Activated CD4-positive, alpha-beta T cell treated with anti-CD3 and anti-CD28 coated beads for 36 hours (primary cell): ENCODE measurements at regions not wholly inside any gene's neighbourhood (a gene's known extent, or its start where the extent isn't known, plus 50 kb on each side); places are given as distances from the start of the nearest gene placed in this dataset.

Source experiments
- ATAC-seq: fragments of 200-7000 bp; cut with Tn5 transposase; one replicate; pipeline ENCODE4 v1.10.0; 2021; ENCODE audit warnings: mild to moderate bottlenecking, moderate library complexity
- CTCF ChIA-PET: fragments of 350-600 bp; sonication (Branson Sonifier 250); formaldehyde crosslinking; loops from one replicate; lab custom pipeline; 2021; ENCODE audit warnings: antibody characterized with exemption; lab: Charles Lee
- POLR2A ChIA-PET: fragments of 350-600 bp; sonication (Branson Sonifier 250); formaldehyde crosslinking; loops from one replicate; lab custom pipeline; 2021; ENCODE audit warnings: antibody characterized with exemption, inconsistent platforms; lab: Charles Lee
- DNase-seq: peaks from one replicate; pipeline ENCODE4 v3.0.0-alpha.2; 2020
- H3K27ac Mint-ChIP-seq: one replicate; pipeline ENCODE4 v1.8.0; 2021; ENCODE audit warnings: mixed read lengths
- H3K27me3 Mint-ChIP-seq: one replicate; pipeline ENCODE4 v1.8.0; 2021; ENCODE audit warnings: mixed read lengths
- H3K36me3 Mint-ChIP-seq: one replicate; pipeline ENCODE4 v1.8.0; 2021; ENCODE audit warnings: low read depth, mixed read lengths
- H3K4me1 Mint-ChIP-seq: one replicate; pipeline ENCODE4 v1.8.0; 2021; ENCODE audit warnings: mixed read lengths
- H3K4me3 Mint-ChIP-seq: one replicate; pipeline ENCODE4 v1.8.0; 2021; ENCODE audit warnings: mild to moderate bottlenecking, moderate library complexity, mixed read lengths
- H3K9me3 Mint-ChIP-seq: one replicate; pipeline ENCODE4 v1.8.0; 2021; ENCODE audit warnings: low read depth, mixed read lengths
- intact Hi-C, 2 experiments: fragments of 100-400 bp; cut with DNase I in 1 of 2; cut with micrococcal nuclease in 1 of 2; formaldehyde crosslinking; loops; one replicate each; pipeline versions ENCODE4 v1.14.2 to v1.15.1; 2022 to 2024; cut with DNase I, micrococcal nuclease

DNA sequence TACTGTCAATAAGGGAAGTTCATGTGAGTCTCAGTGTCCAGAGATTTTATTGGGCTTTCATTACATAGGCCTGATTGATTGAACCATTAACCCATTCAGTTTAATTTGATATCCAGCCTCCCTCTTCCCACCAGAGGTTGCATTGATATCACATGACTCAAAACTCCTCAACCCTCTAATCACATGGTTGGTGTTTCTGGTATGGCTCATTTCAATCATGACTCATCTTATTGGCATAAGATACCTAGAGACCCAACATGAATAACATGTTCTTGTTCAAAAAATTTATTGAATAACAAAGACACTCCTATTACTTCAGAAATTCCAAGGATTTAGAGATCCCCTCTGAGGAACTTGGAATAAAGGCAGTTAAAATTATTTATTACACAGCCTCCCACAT, 982.2 kb downstream of the TLE1 start:
- H3K9me3 Mint-ChIP-seq = peaks cover 15% of the 10 kb centered on the region
- ATAC-seq (no peak), DNase-seq (no peak)
- intact Hi-C loops = no loop called here
- ChIA-PET CTCF (no interaction called here), POLR2A (no interaction called here)
- H3K36me3 Mint-ChIP-seq = no peaks in the 10 kb centered on the region
- no peaks in the 10 kb centered on the region for H3K27me3 Mint-ChIP-seq
- no peak overlapping the region for H3K27ac Mint-ChIP-seq
- no peak overlapping the region for H3K4me3 Mint-ChIP-seq
- H3K4me1 Mint-ChIP-seq = no peaks in the 10 kb centered on the region

DNA sequence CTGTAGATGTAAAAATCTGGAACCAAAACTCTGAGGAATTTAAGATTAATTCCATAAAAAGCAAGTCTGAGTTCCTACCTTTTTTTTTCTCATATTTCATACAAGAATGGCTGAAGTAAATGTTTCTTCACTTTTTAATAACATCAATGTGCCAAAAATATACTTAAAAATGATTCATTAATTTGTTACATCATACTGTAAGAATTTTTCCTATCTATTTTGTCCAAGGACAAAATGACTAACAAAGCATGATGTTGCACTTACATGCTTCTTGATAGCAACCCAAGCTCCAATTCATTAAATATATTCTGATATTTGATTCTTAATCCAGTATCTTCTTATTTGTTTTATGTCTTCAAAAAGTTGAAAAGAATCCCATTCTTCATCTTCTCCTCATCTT, 988.3 kb downstream of the TLE1 start:
- no peak for DNase-seq
- H3K9me3 Mint-ChIP-seq = peaks cover 6% of the 10 kb centered on the region
- no peak overlapping the region for H3K4me3 Mint-ChIP-seq
- no peaks in the 10 kb centered on the region for H3K4me1 Mint-ChIP-seq
- no peak overlapping the region for H3K27ac Mint-ChIP-seq
- POLR2A ChIA-PET = no interaction called here
- H3K36me3 Mint-ChIP-seq = no peaks in the 10 kb centered on the region
- CTCF ChIA-PET = no interaction called here
- intact Hi-C loops = no loop called here
- ATAC-seq = no peak
- H3K27me3 Mint-ChIP-seq = no peaks in the 10 kb centered on the region

DNA sequence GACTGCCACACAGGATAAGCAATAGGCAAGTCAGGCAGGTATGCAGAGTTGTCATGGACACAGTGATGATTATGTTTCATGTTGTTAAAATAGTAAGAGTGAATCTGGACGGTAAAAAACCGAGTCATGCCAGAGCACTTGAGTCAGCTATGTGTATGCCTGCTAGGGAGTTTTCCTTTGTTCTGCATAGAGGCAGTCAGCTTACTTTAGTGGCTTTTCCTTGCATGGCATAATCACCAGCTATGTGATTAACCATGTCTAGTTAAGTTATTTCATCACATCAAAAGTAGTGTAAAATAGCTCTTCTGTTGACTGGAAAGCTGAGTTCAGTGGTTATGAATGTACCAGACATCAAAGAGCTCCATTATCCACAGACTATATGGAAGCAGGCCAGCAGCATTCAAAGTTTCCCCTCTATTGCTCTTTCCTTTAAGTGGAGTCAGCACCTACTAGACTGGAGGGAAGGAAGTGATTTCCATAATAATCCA, 989.8 kb downstream of the TLE1 start:
- H3K36me3 Mint-ChIP-seq = no peaks in the 10 kb centered on the region
- no peak for ATAC-seq

DNA sequence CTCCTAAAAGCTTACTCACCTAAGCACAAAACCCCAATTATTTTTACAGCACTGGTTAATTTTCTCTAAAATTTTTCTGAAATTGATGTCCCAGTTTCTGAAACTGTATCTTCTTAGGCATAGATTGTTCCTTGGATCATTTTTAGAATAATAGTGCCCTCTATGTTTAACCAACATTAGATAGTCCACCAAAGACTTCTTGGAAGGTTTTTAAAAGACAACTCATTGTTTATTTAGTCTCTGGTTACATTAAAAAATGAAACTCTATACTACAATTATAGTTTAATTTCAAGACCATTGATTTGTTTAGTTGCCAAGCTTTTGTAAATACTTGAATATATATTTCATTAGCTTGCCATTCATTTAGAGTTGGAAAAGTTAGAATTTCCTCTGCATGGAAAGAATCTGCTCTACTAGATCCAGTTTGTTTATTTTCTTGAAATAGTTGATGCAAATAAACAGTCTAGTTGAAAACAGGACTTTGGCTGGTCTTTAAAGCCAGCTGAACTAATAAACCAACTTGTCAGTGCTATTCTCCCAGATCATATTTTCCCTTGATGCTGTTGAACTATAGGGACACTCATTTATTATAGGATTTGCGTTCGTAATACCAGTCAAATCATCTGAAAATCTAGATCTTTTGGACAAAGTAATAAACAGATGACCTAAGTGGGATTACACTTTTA, 990.5 kb downstream of the TLE1 start:
- H3K36me3 Mint-ChIP-seq = no peaks in the 10 kb centered on the region
- peaks cover 2% of the 10 kb centered on the region for H3K9me3 Mint-ChIP-seq
- DNase-seq = no peak
- CTCF ChIA-PET = no interaction called here
- no peak overlapping the region for H3K4me3 Mint-ChIP-seq
- ATAC-seq = no peak
- POLR2A ChIA-PET = no interaction called here
- no peak overlapping the region for H3K27ac Mint-ChIP-seq
- H3K27me3 Mint-ChIP-seq = no peaks in the 10 kb centered on the region
- intact Hi-C loops = no loop called here
- no peaks in the 10 kb centered on the region for H3K4me1 Mint-ChIP-seq

More for the DNA sequence above, 989.8 kb downstream of the TLE1 start:
- no peak overlapping the region for H3K4me3 Mint-ChIP-seq
- H3K9me3 Mint-ChIP-seq = peaks cover 2% of the 10 kb centered on the region
- no peaks in the 10 kb centered on the region for H3K4me1 Mint-ChIP-seq
- no peaks in the 10 kb centered on the region for H3K27me3 Mint-ChIP-seq
- CTCF ChIA-PET = no interaction called here
- no peak overlapping the region for H3K27ac Mint-ChIP-seq
- DNase-seq = no peak
- intact Hi-C loops = no loop called here
- POLR2A ChIA-PET = no interaction called here

DNA sequence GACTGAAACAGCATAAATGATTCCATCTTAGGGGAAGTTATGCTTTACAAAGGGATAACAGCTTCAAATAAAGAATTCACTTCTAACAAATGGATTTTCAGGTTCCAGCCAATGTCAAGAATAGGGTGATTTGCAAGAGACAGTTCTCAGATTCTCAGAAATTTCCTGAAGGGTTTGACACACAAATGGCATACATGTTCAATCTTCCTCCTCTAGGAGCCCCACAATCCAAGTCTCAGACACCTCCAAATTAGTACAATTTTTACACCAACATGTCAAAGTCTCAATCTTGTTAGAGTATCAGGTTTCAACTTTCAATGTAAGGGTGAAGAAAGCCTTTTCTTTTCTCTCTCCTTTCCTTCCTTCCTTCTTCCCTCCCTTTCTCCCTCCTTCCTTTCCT, 996.6 kb downstream of the TLE1 start:
- ChIA-PET CTCF (no interaction called here), POLR2A (no interaction called here)
- no peaks in the 10 kb centered on the region for H3K4me1 Mint-ChIP-seq
- H3K27me3 Mint-ChIP-seq = no peaks in the 10 kb centered on the region
- no peaks in the 10 kb centered on the region for H3K9me3 Mint-ChIP-seq
- no peak overlapping the region for H3K27ac Mint-ChIP-seq
- intact Hi-C loops = no loop called here
- H3K4me3 Mint-ChIP-seq = no peak overlapping the region
- ATAC-seq (no peak), DNase-seq (no peak)
- H3K36me3 Mint-ChIP-seq = no peaks in the 10 kb centered on the region

DNA sequence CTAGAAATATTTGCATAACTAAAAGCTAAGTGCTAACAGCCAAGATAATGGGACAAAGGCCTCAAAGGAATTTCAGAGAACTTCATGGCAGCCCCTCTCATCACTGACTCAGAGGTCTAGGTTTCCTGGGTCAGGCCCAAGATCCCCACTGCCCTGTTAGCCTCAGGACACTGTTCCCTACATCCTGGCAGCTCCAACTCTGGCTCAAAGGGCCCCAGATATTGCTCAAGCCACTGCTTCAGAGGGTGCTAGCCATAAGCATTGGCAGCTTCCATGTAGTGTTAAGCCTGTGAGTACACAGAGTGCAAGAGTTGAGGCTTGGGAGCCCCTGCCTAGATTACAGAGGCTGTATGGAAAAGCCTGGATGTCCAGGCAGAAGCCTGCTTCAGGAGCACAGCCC, 998.1 kb downstream of the TLE1 start:
- intact Hi-C loops = no loop called here
- Mint-ChIP-seq H3K36me3 (no peaks in the 10 kb centered on the region), H3K9me3 (no peaks in the 10 kb centered on the region), H3K4me1 (no peaks in the 10 kb centered on the region), H3K4me3 (no peak overlapping the region), H3K27ac (no peak overlapping the region), H3K27me3 (no peaks in the 10 kb centered on the region)
- ATAC-seq (no peak), DNase-seq (no peak)
- ChIA-PET POLR2A (no interaction called here), CTCF (no interaction called here)

DNA sequence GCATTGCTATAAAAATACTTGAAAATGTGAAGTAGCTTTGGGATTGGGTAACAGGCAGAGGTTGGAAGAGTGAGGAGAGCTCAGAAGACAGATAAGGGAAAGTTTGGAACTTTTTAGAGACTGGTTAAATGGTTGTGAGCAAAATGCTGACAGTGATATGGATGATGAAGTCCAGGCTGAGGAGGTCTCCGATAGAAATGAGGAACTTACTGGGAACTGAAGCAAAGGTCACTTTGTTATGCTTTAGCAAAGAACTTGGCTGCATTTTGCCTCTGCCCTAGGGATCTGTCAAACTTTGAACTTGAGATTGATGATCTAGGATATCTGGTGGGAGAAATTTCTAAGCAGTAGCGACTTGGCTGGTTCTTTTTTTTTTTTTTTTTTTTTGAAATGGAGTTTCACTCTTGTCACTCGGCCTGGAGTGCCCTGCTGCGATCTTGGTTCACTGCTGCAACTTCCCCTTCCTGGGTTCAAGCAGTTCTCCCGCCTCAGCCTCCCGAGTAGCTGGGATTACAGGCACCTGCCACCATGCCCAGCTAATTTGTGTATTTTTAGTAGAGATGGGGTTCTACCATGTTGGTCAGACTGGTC, 998.9 kb downstream of the TLE1 start:
- H3K27me3 Mint-ChIP-seq = no peaks in the 10 kb centered on the region
- H3K9me3 Mint-ChIP-seq = no peaks in the 10 kb centered on the region
- intact Hi-C loops = no loop called here
- ATAC-seq = no peak
- H3K4me3 Mint-ChIP-seq = no peak overlapping the region
- POLR2A ChIA-PET = no interaction called here
- CTCF ChIA-PET = no interaction called here
- no peaks in the 10 kb centered on the region for H3K36me3 Mint-ChIP-seq
- H3K4me1 Mint-ChIP-seq = no peaks in the 10 kb centered on the region
- no peak for DNase-seq
- H3K27ac Mint-ChIP-seq = no peak overlapping the region

DNA sequence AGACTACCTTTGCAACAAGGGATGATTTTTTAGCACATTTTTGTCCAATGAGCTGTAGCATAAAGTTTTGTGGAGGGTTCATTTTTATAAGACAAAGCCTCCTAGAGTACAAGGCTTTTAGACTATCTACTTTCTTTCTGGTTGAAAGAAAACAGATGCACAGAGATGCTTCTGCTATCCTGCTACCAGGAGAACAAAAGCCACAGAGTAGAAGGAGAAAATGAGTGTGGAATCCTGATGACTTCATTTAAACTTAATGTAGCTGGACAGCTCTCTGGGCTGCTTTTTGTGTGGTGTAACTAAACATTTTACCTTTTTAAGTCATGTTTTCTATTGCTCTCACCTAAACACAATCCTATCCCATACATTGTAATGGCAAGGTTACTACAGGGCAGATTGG, 1009.4 kb downstream of the TLE1 start:
- Mint-ChIP-seq H3K4me1 (no peaks in the 10 kb centered on the region), H3K27me3 (no peaks in the 10 kb centered on the region), H3K4me3 (no peak overlapping the region), H3K9me3 (peaks cover 2% of the 10 kb centered on the region), H3K27ac (no peak overlapping the region), H3K36me3 (no peaks in the 10 kb centered on the region)
- intact Hi-C loops = no loop called here
- no peak for ATAC-seq
- POLR2A ChIA-PET = no interaction called here
- DNase-seq = no peak
- CTCF ChIA-PET = no interaction called here

DNA sequence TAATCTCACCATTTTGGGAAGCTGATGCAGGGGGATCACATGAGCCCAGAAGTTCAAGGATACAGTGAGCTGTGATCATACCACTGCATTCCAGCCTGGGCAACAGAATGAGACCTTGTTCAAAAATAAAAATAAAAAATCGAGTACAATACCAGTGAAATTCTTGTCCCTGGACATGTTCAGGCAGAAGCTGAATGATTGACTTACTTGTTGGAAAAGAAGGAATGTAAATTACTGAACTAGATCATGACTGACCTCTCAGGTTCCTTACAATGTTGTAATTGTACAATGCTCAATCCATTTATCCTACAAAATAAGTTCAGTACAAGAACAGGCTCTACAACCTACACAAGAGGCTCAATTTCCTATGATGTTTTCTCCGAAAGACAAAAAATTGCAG, 1010.4 kb downstream of the TLE1 start:
- ATAC-seq = no peak
- no peak overlapping the region for H3K27ac Mint-ChIP-seq
- H3K36me3 Mint-ChIP-seq = no peaks in the 10 kb centered on the region
- no peaks in the 10 kb centered on the region for H3K27me3 Mint-ChIP-seq
- no peak overlapping the region for H3K4me3 Mint-ChIP-seq
- ChIA-PET CTCF (no interaction called here), POLR2A (no interaction called here)
- no peak for DNase-seq
- intact Hi-C loops = no loop called here
- H3K4me1 Mint-ChIP-seq = no peaks in the 10 kb centered on the region
- H3K9me3 Mint-ChIP-seq = peaks cover 2% of the 10 kb centered on the region

DNA sequence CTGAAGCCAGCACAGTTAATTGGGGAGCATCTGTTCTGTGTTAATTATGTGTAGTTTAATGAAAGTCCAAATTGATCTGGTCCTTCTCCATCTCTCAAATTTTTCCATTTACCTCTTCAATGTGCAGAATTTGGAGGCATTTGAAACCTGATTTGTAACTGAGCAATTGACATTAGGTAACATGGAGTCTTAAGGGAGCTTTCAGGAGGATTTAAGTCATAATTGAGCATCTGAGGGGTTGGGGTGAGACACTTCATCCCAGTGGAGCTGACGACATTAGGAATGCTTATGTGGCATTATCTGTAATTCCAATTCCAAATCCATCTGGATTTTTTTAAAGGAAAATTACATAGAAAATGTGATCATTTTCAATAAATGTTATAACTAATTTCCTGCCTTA, 1015.9 kb downstream of the TLE1 start:
- Mint-ChIP-seq H3K4me1 (no peaks in the 10 kb centered on the region), H3K27me3 (no peaks in the 10 kb centered on the region), H3K4me3 (no peak overlapping the region), H3K36me3 (no peaks in the 10 kb centered on the region), H3K27ac (no peak overlapping the region), H3K9me3 (peaks cover 2% of the 10 kb centered on the region)
- ATAC-seq (no peak), DNase-seq (no peak)
- CTCF ChIA-PET = no interaction called here
- POLR2A ChIA-PET = no interaction called here
- intact Hi-C loops = no loop called here

DNA sequence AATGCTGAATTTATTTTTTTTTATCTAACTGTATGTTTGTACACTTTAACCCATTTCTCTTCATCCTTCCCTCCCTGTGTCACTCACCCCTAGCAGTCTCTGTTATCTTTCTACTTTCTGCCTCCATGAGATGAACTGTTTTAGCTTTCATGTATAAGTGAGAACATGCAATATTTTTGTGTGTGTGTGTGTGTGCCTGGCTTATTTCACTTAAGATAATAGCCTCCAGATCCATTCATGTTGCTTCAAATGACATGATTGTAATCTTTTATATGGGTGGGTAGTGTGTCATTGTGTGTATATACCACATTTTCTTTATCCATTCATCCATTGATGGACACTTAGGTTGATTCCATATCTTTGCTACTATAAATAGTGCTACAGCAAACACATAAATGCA, 1023.9 kb downstream of the TLE1 start:
- POLR2A ChIA-PET = no interaction called here
- H3K27me3 Mint-ChIP-seq = no peaks in the 10 kb centered on the region
- ATAC-seq = no peak
- peaks cover 16% of the 10 kb centered on the region for H3K9me3 Mint-ChIP-seq
- H3K36me3 Mint-ChIP-seq = no peaks in the 10 kb centered on the region
- H3K4me3 Mint-ChIP-seq = no peak overlapping the region
- CTCF ChIA-PET = no interaction called here
- no peak overlapping the region for H3K27ac Mint-ChIP-seq
- intact Hi-C loops = no loop called here
- H3K4me1 Mint-ChIP-seq = no peaks in the 10 kb centered on the region
- no peak for DNase-seq

DNA sequence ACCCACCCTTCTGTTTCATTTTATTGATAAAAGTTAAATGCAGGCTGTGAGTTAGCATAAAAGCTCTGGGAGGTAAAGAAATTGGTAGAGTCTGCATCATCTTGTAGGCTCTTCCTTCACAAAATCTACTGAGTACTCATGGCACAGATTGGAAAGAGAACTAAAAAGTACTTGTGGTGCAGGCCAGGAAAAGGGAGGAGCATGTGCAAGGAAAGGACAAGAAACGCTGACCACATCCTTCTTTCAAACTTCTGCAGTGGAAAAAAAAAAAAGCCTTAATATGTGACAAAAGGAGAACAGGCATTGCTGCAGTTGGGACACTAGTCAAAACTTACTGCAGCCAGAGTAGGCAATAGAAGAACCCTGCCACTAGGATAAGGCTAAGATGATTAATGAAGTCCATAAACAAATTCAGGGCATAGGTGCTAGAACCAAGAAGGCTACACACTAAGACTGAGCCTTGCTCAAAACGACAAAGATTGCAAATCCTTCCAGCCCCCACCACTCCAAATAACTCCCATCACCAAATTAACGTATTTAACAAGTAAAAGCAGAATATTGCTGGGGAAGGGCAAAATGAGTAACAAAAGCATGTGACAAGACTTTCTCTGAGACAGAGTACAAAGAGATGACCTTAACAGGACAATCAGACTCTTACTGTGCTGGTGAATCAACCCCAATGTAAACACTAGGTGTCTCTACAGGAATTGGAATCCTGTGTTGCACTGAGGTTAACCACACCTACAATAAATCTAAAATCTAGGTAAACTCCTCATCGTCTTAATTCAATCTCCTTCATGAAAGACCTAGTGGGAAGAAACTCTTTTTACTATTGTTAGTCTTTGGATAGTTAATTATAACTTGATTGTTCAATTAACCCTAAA, 1024.8 kb downstream of the TLE1 start:
- DNase-seq (no peak), ATAC-seq (no peak)

More for the DNA sequence above, 1024.8 kb downstream of the TLE1 start:
- Mint-ChIP-seq H3K4me3 (no peak overlapping the region), H3K4me1 (no peaks in the 10 kb centered on the region), H3K9me3 (peaks cover 18% of the 10 kb centered on the region), H3K27ac (no peak overlapping the region), H3K36me3 (no peaks in the 10 kb centered on the region), H3K27me3 (no peaks in the 10 kb centered on the region)
- ChIA-PET POLR2A (no interaction called here), CTCF (no interaction called here)
- intact Hi-C loops = no loop called here
